Neural cell (in vitro differentiated cells): ENCODE measurements at regions not wholly inside any gene's neighbourhood (a gene's known extent, or its start where the extent isn't known, plus 50 kb on each side); places are given as distances from the start of the nearest gene placed in this dataset.

Experiments
- H2AFZ ChIP-seq: fragments of 200-600, 300-800 bp; sonication (generic), shearing (Covaris generic); 2 replicates; pipeline ENCODE4 v1.6.0; 2014; ENCODE audit warnings: low read depth, mild to moderate bottlenecking, antibody characterized with exemption, low read length, moderate library complexity
- H3F3A ChIP-seq: fragments of 200-600 bp; shearing (Covaris generic); 2 replicates; pipeline ENCODE4 v1.6.1; 2016; ENCODE audit warnings: mild to moderate bottlenecking, moderate library complexity, mixed read lengths, antibody characterized with exemption, low read length; ENCODE audit not compliant: insufficient read depth, poor library complexity, severe bottlenecking
- H3K27ac ChIP-seq: fragments of 200-600, 300-800 bp; sonication (generic), shearing (Covaris generic); 2 replicates; pipeline ENCODE4 v1.5.1; 2014; ENCODE audit warnings: mild to moderate bottlenecking, low read length, moderate library complexity
- H3K27me3 ChIP-seq: fragments of 300-800, 200-600 bp; sonication (generic), shearing (Covaris generic); 2 replicates; pipeline ENCODE4 v1.6.0; 2014; ENCODE audit warnings: mild to moderate bottlenecking, low read depth, low read length, moderate library complexity; ENCODE audit not compliant: insufficient read depth
- H3K36me3 ChIP-seq: fragments of 300-800, 200-600 bp; sonication (generic), shearing (Covaris generic); 2 replicates; pipeline ENCODE4 v1.5.1; 2014; ENCODE audit warnings: mild to moderate bottlenecking, antibody characterized with exemption, low read length, moderate library complexity; ENCODE audit not compliant: insufficient read depth
- H3K4me2 ChIP-seq: fragments of 300-800, 200-600 bp; sonication (generic), shearing (Covaris generic); 2 replicates; pipeline ENCODE4 v1.6.0; 2014; ENCODE audit warnings: mild to moderate bottlenecking, low read length
- H3K4me3 ChIP-seq: fragments of 300-800, 200-600 bp; sonication (generic), shearing (Covaris generic); 2 replicates; pipeline ENCODE4 v1.5.1; 2014; ENCODE audit warnings: mild to moderate bottlenecking, low read length, moderate library complexity
- H3K79me2 ChIP-seq: fragments of 200-600 bp; shearing (Covaris generic); replicated peaks from 2 replicates; pipeline ENCODE4 v1.6.0; 2014; ENCODE audit warnings: mild to moderate bottlenecking, low read length, moderate library complexity; ENCODE audit not compliant: insufficient read depth
- H3K9ac ChIP-seq: fragments of 300-800, 200-600 bp; sonication (generic), shearing (Covaris generic); 2 replicates; pipeline ENCODE4 v1.6.1; 2016; ENCODE audit warnings: mild to moderate bottlenecking, low read length, mixed read lengths
- H3K9me2 ChIP-seq: fragments of 200-600 bp; shearing (Covaris generic); 2 replicates; pipeline ENCODE4 v1.6.1; 2016; ENCODE audit warnings: mild to moderate bottlenecking, low read length, mixed read lengths; ENCODE audit not compliant: insufficient read depth
- H3K9me3 ChIP-seq: fragments of 200-600, 300-800 bp; sonication (generic), shearing (Covaris generic); 2 replicates; pipeline ENCODE4 v1.6.1; 2016; ENCODE audit warnings: mild to moderate bottlenecking, mixed run types, low read length, moderate library complexity, mixed read lengths
- H4K20me1 ChIP-seq: fragments of 200-600 bp; shearing (Covaris generic); 2 replicates; pipeline ENCODE4 v1.6.1; 2016; ENCODE audit warnings: mild to moderate bottlenecking, mixed run types; ENCODE audit not compliant: insufficient read depth
- EP300 ChIP-seq: fragments of 450-650 bp; conservative IDR thresholded peaks from 2 replicates; pipeline ENCODE4 v1.6.1; 2014; ENCODE audit warnings: antibody characterized with exemption, mild to moderate bottlenecking, moderate library complexity; ENCODE audit not compliant: poor library complexity, severe bottlenecking
- EZH2 ChIP-seq: fragments of 200-600, 300-800 bp; shearing (Covaris generic), sonication (generic); IDR thresholded peaks from 2 replicates; pipeline ENCODE4 v1.6.1; 2014; ENCODE audit warnings: antibody characterized with exemption, low read length, borderline replicate concordance, mild to moderate bottlenecking; ENCODE audit not compliant: insufficient read depth, poor library complexity, severe bottlenecking
- MXI1 ChIP-seq: fragments of 450-650 bp; conservative IDR thresholded peaks from 2 replicates; pipeline ENCODE4 v1.6.1; 2014; ENCODE audit warnings: antibody characterized with exemption, mild to moderate bottlenecking; ENCODE audit not compliant: poor library complexity, severe bottlenecking
- POLR2AphosphoS5 ChIP-seq: IDR thresholded peaks from 2 replicates; pipeline ENCODE4 v1.6.1; 2012
- RAD21 ChIP-seq: fragments of 450-650 bp; conservative IDR thresholded peaks from 2 replicates; pipeline ENCODE4 v1.6.1; 2014; ENCODE audit warnings: antibody characterized with exemption, mild to moderate bottlenecking, moderate library complexity
- SMC3 ChIP-seq: fragments of 450-650 bp; conservative IDR thresholded peaks from 2 replicates; pipeline ENCODE4 v1.6.1; 2014; ENCODE audit warnings: antibody characterized with exemption, mild to moderate bottlenecking, moderate library complexity; ENCODE audit not compliant: poor library complexity
- TAF1 ChIP-seq: IDR thresholded peaks from 2 replicates; pipeline ENCODE4 v1.6.1; 2012; ENCODE audit warnings: low read depth
- TF ChIP-seq, protein P1 (sequence below): IDR thresholded peaks from 2 replicates; pipeline ENCODE4 v1.6.1; 2012; ENCODE audit warnings: borderline replicate concordance
- TF ChIP-seq, protein P2 (sequence below): fragments of 450-650 bp; IDR thresholded peaks from 2 replicates; pipeline ENCODE4 v1.5.1; 2014; ENCODE audit warnings: antibody characterized with exemption, mild to moderate bottlenecking, moderate library complexity; ENCODE audit not compliant: poor library complexity, severe bottlenecking

DNA sequence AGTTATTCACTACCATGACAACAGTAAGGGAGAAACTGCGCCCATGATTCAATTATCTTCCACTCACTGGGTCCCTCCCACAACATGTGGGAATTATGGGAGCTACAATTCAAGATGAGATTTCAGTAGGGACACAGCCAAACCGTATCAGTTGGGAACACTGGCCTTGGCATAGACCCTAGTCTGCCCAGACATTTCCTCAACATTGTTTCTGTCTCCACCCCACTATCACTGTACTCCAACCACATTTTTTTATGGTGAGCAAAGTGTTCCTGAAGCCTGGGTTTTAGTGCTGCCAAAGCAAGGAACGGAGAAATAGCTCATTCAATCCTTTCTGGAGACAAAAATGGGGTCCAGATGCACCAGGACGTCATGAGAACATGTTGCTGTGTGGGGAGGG lies 122.6 kb upstream of the CCDC179 start:
- TF ChIP-seq RAD21, result no peak
- no peak for TF ChIP-seq EP300
- no peak for TF ChIP-seq SMC3
- no peak for TF ChIP-seq MXI1
- no peak for TF ChIP-seq TAF1
- TF ChIP-seq POLR2AphosphoS5, result no peak
- no peak for TF ChIP-seq EZH2
- TF ChIP-seq, protein P1, sequence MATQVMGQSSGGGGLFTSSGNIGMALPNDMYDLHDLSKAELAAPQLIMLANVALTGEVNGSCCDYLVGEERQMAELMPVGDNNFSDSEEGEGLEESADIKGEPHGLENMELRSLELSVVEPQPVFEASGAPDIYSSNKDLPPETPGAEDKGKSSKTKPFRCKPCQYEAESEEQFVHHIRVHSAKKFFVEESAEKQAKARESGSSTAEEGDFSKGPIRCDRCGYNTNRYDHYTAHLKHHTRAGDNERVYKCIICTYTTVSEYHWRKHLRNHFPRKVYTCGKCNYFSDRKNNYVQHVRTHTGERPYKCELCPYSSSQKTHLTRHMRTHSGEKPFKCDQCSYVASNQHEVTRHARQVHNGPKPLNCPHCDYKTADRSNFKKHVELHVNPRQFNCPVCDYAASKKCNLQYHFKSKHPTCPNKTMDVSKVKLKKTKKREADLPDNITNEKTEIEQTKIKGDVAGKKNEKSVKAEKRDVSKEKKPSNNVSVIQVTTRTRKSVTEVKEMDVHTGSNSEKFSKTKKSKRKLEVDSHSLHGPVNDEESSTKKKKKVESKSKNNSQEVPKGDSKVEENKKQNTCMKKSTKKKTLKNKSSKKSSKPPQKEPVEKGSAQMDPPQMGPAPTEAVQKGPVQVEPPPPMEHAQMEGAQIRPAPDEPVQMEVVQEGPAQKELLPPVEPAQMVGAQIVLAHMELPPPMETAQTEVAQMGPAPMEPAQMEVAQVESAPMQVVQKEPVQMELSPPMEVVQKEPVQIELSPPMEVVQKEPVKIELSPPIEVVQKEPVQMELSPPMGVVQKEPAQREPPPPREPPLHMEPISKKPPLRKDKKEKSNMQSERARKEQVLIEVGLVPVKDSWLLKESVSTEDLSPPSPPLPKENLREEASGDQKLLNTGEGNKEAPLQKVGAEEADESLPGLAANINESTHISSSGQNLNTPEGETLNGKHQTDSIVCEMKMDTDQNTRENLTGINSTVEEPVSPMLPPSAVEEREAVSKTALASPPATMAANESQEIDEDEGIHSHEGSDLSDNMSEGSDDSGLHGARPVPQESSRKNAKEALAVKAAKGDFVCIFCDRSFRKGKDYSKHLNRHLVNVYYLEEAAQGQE, result no peak
- TF ChIP-seq, protein P2, sequence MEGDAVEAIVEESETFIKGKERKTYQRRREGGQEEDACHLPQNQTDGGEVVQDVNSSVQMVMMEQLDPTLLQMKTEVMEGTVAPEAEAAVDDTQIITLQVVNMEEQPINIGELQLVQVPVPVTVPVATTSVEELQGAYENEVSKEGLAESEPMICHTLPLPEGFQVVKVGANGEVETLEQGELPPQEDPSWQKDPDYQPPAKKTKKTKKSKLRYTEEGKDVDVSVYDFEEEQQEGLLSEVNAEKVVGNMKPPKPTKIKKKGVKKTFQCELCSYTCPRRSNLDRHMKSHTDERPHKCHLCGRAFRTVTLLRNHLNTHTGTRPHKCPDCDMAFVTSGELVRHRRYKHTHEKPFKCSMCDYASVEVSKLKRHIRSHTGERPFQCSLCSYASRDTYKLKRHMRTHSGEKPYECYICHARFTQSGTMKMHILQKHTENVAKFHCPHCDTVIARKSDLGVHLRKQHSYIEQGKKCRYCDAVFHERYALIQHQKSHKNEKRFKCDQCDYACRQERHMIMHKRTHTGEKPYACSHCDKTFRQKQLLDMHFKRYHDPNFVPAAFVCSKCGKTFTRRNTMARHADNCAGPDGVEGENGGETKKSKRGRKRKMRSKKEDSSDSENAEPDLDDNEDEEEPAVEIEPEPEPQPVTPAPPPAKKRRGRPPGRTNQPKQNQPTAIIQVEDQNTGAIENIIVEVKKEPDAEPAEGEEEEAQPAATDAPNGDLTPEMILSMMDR, result no peak
- Histone ChIP-seq H3K36me3 (no peaks in the 10 kb centered on the region), H3K9me2 (no peaks in the 10 kb centered on the region), H4K20me1 (no peaks in the 10 kb centered on the region), H3F3A (no peaks in the 10 kb centered on the region), H3K27ac (no peak overlapping the region), H3K27me3 (no peaks in the 10 kb centered on the region), H3K9ac (no peak overlapping the region), H3K79me2 (no peaks in the 10 kb centered on the region), H3K9me3 (no peaks in the 10 kb centered on the region), H3K4me3 (no peak overlapping the region), H3K4me2 (no peak overlapping the region), H2AFZ (no peak overlapping the region)

DNA sequence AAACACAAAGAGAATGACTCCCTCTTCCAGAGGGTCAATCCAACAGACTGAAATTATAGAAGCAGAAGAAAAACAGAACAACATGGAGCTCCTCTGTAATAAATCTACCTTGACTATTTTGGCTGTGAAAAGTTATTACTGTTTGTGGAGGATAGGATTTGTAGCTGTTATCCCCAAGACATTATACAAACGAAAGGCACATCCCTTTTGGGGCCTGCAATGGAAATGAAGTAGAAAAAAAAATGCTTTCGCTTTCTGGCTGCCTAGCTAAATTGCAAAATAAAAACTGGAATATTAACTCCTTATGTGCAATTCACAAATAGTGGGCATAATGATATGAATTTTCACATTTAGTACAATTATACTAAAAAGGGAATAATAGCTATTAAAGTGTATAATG lies 123.8 kb upstream of the CCDC179 start:
- no peaks in the 10 kb centered on the region for H3K27me3 ChIP-seq
- TF ChIP-seq MXI1, result no peak
- no peak for TF ChIP-seq POLR2AphosphoS5
- TF ChIP-seq EP300, result no peak
- TF ChIP-seq, protein P1, result no peak
- TF ChIP-seq EZH2, result no peak
- TF ChIP-seq RAD21, result no peak
- no peak for TF ChIP-seq TAF1
- TF ChIP-seq SMC3, result no peak
- H2AFZ ChIP-seq, result no peak overlapping the region
- no peak overlapping the region for H3K4me3 ChIP-seq
- H3K9me3 ChIP-seq, result no peaks in the 10 kb centered on the region
- no peaks in the 10 kb centered on the region for H4K20me1 ChIP-seq
- no peaks in the 10 kb centered on the region for H3K9me2 ChIP-seq
- no peaks in the 10 kb centered on the region for H3K36me3 ChIP-seq
- no peak overlapping the region for H3K27ac ChIP-seq
- no peaks in the 10 kb centered on the region for H3K79me2 ChIP-seq
- H3K4me2 ChIP-seq, result no peak overlapping the region
- no peak overlapping the region for H3K9ac ChIP-seq
- no peaks in the 10 kb centered on the region for H3F3A ChIP-seq
